Pancreas (tissue), 10 donors: ENCODE measurements at regions not wholly inside any gene's neighbourhood (a gene's known extent, or its start where the extent isn't known, plus 50 kb on each side); places are given as distances from the start of the nearest gene placed in this dataset.

Experiments
- ATAC-seq, 4 donors: fragments of 200-7000 bp; cut with Tn5 transposase; one replicate each; pipeline versions ENCODE4 v1.8.0 to v1.9.1; 2020; ENCODE audit warnings: mild to moderate bottlenecking in 4 of 4, moderate library complexity in 4 of 4
- DNase-seq, 6 donors: peaks; one replicate each; pipeline ENCODE4 v3.0.0-alpha.2; 2020
- FAIRE-seq: peaks from 2 replicates; lab custom pipeline; 2012; peaks lifted over from hg19 to GRCh38; lab: Jason Lieb, UNC
- H3K27ac ChIP-seq, 4 donors: fragments of 200-600 bp; sonication (generic); 1 replicate in 3 of 4; 2 replicates in 1 of 4; pipeline versions ENCODE4 v1.5.0 to v1.8.0; 2020
- H3K27me3 ChIP-seq, 4 donors: fragments of 200-600 bp; one replicate each; pipeline ENCODE4 v1.8.0; 2021
- H3K36me3 ChIP-seq, 3 donors: fragments of 200-600 bp; sonication (generic) in 1 of 3; one replicate each; pipeline versions ENCODE4 v1.5.0 to v1.8.0; 2020 to 2021
- H3K4me1 ChIP-seq, 3 donors: fragments of 200-600 bp; one replicate each; pipeline ENCODE4 v1.8.0; 2021
- H3K4me3 ChIP-seq, 4 donors: fragments of 200-600 bp; sonication (generic) in 2 of 4; one replicate each; pipeline versions ENCODE4 v1.5.0 to v1.8.0; 2020 to 2021
- H3K9me3 ChIP-seq, 4 donors: fragments of 200-600 bp; one replicate each; pipeline ENCODE4 v1.8.0; 2021
- WGBS, 2 donors: extraction: QIAGEN DNeasy Blood & Tissue Kit; methylation state at CpG; one replicate each; pipeline ENCODE4 v1.1.7; 2013; 5-methylcytosine and 5-hydroxymethylcytosine counted together
- intact Hi-C, 3 donors: fragments of 100-400 bp; cut with DNase I; formaldehyde crosslinking; loops; one replicate each; pipeline versions ENCODE4 v1.11.1 to v1.14.2; 2022
- TF ChIP-seq, protein P1 (sequence below), 4 donors: fragments of 200-600 bp; sonication (generic) in 3 of 4; IDR thresholded peaks; one replicate each; pipeline versions ENCODE4 v1.5.0 to v1.8.0; 2021; ENCODE audit warnings: antibody characterized with exemption in 4 of 4
- donor health status: healthy with polysubstance abuse.
- donor health status: DM: no; HTN: no; CAD: no; lungs with moderate emphysema.
- donor health status: DM: no; HTN: no; CAD: no.
- donor health status: control.
- donor health status: control.
- donor health status: Bipolar disorder and iron deficiency.
- donor health status: DM: yes; HTN: yes; CAD: no.
- donor health status: DM: no; HTN: no; CAD: no.
- donor health status: DM: no; HTN: no; CAD: no.
- donor health status: DM: yes; HTN: yes; CAD: no.

GRCh38 chr5:74122979-74123590 is 497.1 kb downstream of the ARHGEF28 start:
- no peaks in the 10 kb centered on the region for H3K27me3 ChIP-seq
- 77 to 81% methylated on average over 6 of the region's 6 CpGs for WGBS, 2 donors
- intact Hi-C loops = no loop called here
- DNase-seq = no peak
- no peaks in the 10 kb centered on the region for H3K9me3 ChIP-seq
- FAIRE-seq = no peak
- H3K4me3 ChIP-seq = no peak overlapping the region
- no peak for ATAC-seq
- TF ChIP-seq, protein P1, sequence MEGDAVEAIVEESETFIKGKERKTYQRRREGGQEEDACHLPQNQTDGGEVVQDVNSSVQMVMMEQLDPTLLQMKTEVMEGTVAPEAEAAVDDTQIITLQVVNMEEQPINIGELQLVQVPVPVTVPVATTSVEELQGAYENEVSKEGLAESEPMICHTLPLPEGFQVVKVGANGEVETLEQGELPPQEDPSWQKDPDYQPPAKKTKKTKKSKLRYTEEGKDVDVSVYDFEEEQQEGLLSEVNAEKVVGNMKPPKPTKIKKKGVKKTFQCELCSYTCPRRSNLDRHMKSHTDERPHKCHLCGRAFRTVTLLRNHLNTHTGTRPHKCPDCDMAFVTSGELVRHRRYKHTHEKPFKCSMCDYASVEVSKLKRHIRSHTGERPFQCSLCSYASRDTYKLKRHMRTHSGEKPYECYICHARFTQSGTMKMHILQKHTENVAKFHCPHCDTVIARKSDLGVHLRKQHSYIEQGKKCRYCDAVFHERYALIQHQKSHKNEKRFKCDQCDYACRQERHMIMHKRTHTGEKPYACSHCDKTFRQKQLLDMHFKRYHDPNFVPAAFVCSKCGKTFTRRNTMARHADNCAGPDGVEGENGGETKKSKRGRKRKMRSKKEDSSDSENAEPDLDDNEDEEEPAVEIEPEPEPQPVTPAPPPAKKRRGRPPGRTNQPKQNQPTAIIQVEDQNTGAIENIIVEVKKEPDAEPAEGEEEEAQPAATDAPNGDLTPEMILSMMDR (IDR thresholded peaks at IDR 0.05) = no peak
- no peak overlapping the region for H3K27ac ChIP-seq
- no peaks in the 10 kb centered on the region for H3K4me1 ChIP-seq
- no peaks in the 10 kb centered on the region for H3K36me3 ChIP-seq

GRCh38 chr5:74122175-74122574 is 496.2 kb downstream of the ARHGEF28 start:
- H3K27me3 ChIP-seq = no peaks in the 10 kb centered on the region
- intact Hi-C loops = no loop called here
- DNase-seq (no peak), FAIRE-seq (no peak), ATAC-seq (no peak)
- no peaks in the 10 kb centered on the region for H3K36me3 ChIP-seq
- H3K9me3 ChIP-seq = no peaks in the 10 kb centered on the region
- H3K27ac ChIP-seq = no peak overlapping the region
- no peak overlapping the region for H3K4me3 ChIP-seq
- TF ChIP-seq, protein P1 (IDR thresholded peaks at IDR 0.05) = no peak
- H3K4me1 ChIP-seq = no peaks in the 10 kb centered on the region
- WGBS, 2 donors = 81 to 87% methylated on average over 1 of the region's 1 CpG

DNA sequence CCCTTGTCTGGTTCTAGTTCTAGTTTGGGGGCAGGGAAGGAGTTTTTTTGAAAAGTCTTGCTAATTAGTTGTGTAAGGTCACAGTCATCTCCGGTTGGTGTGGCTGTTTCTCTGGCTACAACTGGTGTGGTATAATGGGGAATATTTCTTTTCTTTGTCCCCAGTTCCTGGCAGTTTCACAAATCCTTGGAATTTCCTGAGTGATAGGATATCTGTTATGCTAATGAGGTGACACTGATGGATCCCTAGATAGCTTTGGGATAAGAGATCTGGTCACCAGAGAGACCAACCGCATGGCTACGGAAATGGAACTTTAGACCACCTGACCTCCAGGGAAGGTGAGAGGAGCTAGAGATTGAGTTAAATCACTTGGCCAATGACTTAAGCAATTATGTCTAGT is 494.6 kb downstream of the ARHGEF28 start:
- DNase-seq = no peak
- WGBS, 2 donors = 94% methylated on average over 3 of the region's 3 CpGs
- Histone ChIP-seq H3K9me3 (no peaks in the 10 kb centered on the region), H3K4me3 (no peak overlapping the region), H3K27me3 (no peaks in the 10 kb centered on the region), H3K27ac (no peak overlapping the region), H3K36me3 (no peaks in the 10 kb centered on the region), H3K4me1 (no peaks in the 10 kb centered on the region)
- no peak for FAIRE-seq
- TF ChIP-seq, protein P1 (IDR thresholded peaks at IDR 0.05) = no peak
- intact Hi-C loops = no loop called here
- ATAC-seq = no peak

- no peaks in the 10 kb centered on the region for H3K9me3 ChIP-seq
- ATAC-seq = no peak
Measured at GRCh38 chr5:74118071-74118470, 492.1 kb downstream of the ARHGEF28 start.

DNA sequence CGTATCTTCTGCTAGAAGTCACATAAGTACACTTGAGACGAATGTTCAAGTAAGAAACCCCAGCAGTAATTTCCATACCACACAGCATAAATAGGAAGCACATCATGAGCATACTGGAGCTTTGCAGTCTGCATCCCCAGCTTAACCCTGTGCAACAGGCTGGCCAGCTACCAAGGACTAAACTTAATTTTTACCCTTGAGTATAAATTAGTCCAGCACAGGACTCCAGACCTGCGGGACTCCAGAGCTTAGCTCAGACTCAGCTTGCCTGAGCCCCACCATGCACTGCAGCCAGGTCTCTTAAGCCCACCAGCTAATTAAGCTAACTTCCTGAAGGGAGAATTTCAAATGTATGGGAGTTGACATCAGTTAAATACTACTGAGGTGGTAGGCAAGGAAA is 491.0 kb downstream of the ARHGEF28 start:
- H3K27me3 ChIP-seq = no peaks in the 10 kb centered on the region
- H3K36me3 ChIP-seq = no peaks in the 10 kb centered on the region
- intact Hi-C loops = no loop called here
- ATAC-seq (no peak), DNase-seq (no peak), FAIRE-seq (no peak)
- no peaks in the 10 kb centered on the region for H3K9me3 ChIP-seq
- H3K4me3 ChIP-seq = no peak overlapping the region
- H3K27ac ChIP-seq = no peak overlapping the region
- 71 to 96% methylated on average over 3 of the region's 3 CpGs for WGBS, 2 donors
- TF ChIP-seq, protein P1 (IDR thresholded peaks at IDR 0.05) = no peak
- no peaks in the 10 kb centered on the region for H3K4me1 ChIP-seq

More at GRCh38 chr5:74118071-74118470, 492.1 kb downstream of the ARHGEF28 start:
- no peaks in the 10 kb centered on the region for H3K4me1 ChIP-seq
- no peaks in the 10 kb centered on the region for H3K36me3 ChIP-seq
- FAIRE-seq = no peak
- 57 to 74% methylated on average over 2 of the region's 2 CpGs for WGBS, 2 donors
- H3K27me3 ChIP-seq = no peaks in the 10 kb centered on the region
- TF ChIP-seq, protein P1 (IDR thresholded peaks at IDR 0.05) = no peak
- DNase-seq = no peak
- no peak overlapping the region for H3K4me3 ChIP-seq
- intact Hi-C loops = no loop called here
- H3K27ac ChIP-seq = no peak overlapping the region
